AG09309 (cell line): ENCODE measurements at regions not wholly inside any gene's neighbourhood (a gene's known extent, or its start where the extent isn't known, plus 50 kb on each side); places are given as distances from the start of the nearest gene placed in this dataset.

ENCODE experiments used
- DNase-seq: peaks from one replicate; pipeline ENCODE4 v3.0.0-alpha.2; 2010; ENCODE audit warnings: low read depth
- H3K4me3 ChIP-seq: 2 replicates; pipeline ENCODE4 v1.5.1; 2011; ENCODE audit warnings: mild to moderate bottlenecking, low read depth, low read length, moderate library complexity; ENCODE audit not compliant: control insufficient read depth
- TF ChIP-seq, protein P1 (sequence below): IDR thresholded peaks from 2 replicates; pipeline ENCODE4 v1.5.1; 2011; ENCODE audit warnings: mild to moderate bottlenecking, low read depth, low read length, inconsistent platforms; ENCODE audit not compliant: insufficient read depth, control insufficient read depth; ENCODE audit errors: missing control alignments

DNA sequence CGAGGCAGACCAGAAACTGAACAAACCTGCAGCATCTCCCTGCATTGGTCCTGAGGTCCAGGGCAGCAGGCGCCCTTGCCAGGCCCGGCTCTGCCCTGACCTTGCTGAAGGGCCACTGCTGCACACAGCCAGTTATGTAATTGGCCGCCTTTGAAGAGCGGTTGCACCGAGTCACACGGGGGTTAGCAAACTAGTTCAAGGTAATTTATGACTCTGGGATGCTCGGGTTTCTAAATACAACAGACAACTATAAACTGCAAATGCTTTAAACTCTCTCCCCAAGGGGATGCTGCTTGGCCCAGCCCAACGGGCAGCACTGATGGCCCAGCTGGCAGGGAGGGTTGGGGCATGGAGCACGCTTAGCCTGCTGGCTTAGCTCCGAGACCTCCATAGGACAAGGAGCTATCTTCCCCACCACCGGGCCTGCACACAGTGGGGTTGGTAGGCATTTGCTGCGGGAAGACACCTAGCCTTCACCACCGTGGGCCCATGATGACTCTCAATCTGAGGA is 60.3 kb upstream of the IQSEC1 start:
- no peak overlapping the region for H3K4me3 ChIP-seq
- TF ChIP-seq, protein P1, sequence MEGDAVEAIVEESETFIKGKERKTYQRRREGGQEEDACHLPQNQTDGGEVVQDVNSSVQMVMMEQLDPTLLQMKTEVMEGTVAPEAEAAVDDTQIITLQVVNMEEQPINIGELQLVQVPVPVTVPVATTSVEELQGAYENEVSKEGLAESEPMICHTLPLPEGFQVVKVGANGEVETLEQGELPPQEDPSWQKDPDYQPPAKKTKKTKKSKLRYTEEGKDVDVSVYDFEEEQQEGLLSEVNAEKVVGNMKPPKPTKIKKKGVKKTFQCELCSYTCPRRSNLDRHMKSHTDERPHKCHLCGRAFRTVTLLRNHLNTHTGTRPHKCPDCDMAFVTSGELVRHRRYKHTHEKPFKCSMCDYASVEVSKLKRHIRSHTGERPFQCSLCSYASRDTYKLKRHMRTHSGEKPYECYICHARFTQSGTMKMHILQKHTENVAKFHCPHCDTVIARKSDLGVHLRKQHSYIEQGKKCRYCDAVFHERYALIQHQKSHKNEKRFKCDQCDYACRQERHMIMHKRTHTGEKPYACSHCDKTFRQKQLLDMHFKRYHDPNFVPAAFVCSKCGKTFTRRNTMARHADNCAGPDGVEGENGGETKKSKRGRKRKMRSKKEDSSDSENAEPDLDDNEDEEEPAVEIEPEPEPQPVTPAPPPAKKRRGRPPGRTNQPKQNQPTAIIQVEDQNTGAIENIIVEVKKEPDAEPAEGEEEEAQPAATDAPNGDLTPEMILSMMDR, result no peak
- no peak for DNase-seq

DNA sequence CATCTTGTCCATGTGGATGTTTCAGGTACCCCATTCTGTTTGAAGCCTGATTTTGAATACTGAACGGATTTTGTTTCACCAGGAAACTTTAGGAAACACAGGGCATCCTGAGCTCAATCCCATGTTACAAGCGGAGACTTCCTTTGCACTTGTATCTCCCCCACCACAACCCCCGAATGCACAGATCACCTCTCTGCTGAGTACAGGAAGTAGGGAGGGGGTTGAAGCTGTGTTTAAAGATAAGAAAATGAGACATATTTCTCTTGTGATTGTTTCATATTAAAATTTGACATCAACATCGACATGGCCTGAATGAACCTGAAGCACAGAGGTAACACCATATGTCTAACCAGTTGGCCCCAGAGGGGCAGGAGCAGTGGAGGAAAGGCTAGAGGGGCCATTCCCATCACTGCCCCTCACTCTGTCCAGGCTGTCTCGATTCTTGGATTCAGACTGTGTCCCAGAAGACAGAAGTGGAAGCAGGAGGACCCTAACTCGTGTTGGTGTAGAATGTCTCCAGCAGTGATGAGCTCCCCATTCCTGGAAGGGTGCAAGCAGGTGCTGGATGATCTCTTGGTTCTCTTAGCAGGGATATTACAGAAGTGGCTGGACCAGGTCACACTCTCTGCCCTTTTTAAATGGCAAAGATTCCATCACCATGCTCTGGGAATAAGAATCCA is 59.6 kb upstream of the IQSEC1 start:
- DNase-seq, result no peak
- no peak overlapping the region for H3K4me3 ChIP-seq
- TF ChIP-seq, protein P1, result no peak

DNA sequence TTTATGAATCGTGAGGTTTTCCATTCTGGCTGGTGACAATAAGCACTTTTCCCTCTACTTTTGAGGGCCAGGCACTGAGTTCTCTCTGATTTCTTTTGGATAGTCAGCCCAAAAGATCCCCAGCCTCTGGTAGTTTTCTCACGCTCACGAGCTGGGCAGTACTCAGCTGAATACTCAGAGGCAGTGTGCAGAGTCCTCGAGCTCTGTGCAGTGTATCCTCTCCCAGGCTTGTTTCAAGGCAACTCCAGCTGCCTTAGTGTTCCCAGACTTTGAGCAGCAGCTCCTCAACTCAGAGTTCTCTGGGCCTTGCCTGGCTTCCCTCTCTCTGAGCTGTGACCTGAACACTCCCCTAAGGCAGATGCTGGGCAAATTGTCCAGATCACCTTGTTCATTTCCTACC is 59.1 kb upstream of the IQSEC1 start:
- TF ChIP-seq, protein P1, result no peak
- no peak for DNase-seq

DNA sequence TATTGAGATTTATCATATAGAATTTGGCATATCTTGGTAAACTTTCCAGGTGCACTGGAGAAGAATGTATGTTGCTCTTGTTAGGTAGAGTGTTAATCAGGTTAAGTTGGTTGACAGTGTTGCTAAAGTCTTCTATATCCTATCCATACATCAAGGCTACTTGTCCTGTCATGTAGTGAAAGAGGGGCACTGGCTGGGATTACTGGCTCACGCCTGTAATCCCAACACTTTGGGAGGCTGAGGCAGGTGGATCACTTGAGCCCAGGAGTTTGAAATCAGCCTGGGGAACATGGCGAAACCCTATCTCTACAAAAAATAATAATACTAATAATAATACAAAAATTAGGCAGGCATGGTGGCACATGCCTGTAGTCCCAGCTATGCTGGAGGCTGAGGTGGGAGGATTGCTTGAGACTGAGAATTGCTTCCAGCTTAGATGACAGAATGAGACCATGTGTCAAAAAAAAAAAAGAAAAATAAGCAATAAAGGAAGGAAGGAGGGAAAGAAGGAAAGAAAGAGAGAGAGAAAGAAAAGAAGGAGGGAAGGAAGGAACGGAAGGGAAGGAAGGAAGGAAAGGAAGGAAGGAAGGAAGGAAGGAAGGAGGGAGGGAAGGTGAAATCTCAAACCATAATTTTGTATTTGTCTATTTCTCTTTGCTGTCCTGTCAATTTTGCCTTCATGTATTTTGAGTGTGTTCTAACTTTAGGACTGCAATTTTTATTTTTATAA is 57.4 kb upstream of the IQSEC1 start:
- TF ChIP-seq, protein P1, result no peak
- H3K4me3 ChIP-seq, result no peak overlapping the region
- no peak for DNase-seq

More for the DNA sequence above, 59.1 kb upstream of the IQSEC1 start:
- no peak overlapping the region for H3K4me3 ChIP-seq

DNA sequence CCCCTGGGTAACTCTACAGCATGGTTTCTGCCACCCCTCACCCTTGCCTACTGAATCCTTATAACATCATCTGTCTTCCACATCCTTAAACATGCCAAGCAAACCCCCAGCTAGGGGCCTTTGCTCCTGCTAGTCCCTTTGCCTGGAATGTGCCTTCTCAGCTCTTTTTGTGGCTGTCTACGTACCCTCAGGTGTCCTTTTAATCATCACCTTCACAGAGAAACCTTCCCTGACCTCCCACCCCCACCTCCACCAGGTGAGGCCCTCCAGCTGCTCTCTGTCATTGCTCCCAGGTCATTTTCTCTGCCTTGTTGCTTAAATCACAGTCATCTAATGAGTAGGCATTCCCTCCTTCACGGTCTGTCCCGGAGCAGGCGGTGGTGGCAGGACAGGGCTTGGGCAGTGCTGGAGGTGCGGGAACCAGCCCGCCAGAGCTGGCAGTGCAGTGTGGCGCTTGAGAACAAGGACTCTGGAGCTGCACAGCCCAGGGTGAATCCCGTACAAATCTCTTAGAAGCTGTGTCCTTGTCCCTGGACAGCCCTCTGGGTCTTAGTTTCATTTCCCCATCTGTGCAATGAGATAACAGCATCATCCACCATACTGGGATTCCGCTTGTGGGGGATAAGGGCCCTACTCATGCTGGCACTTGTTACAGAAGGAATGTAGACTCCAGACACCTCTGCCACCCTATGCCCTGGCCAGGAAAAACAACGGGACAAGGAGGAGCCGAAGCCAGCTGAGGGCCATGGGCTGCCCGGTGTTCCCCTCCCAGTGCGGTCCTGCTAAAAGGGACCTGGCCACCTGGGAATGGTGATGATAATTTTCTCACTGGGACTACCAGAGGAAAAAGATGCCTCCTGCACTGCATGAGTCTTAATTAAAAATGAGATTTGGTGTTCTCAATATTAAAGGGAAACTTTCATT is 52.1 kb upstream of the IQSEC1 start:
- TF ChIP-seq, protein P1, result no peak
- DNase-seq, result no peak
- no peak overlapping the region for H3K4me3 ChIP-seq

DNA sequence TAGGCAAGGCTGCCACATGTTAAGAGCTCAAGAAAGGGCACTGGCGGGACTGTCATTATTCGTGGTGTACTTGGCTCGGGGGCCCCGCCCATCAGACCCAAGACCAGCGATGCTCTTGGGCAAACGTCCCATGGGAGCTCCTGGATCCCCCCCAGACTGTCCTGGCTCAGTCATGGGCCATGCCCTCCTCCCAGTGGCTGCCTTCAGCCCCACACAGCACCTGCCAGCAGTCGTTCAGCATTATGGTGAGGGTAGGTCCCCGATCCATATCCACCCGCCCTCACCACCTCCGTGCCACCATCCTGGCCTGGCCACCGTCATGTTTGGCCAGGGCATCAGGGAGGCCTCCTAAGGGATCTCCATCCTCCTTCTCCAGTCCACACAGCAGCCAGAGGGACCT is 51.4 kb upstream of the IQSEC1 start:
- TF ChIP-seq, protein P1, result no peak
- DNase-seq, result no peak
- H3K4me3 ChIP-seq, result no peak overlapping the region
